ENCODE measurements at regions not wholly inside any gene's neighbourhood (a gene's known extent, or its start where the extent isn't known, plus 50 kb on each side); places are given as distances from the start of the nearest gene placed in this dataset.

- H3K27ac ChIP-seq: no peak overlapping the region
- H3K27me3 ChIP-seq: no peaks in the 10 kb centered on the region
- H3K9ac ChIP-seq (ENCODE audit: low read depth in 2 of 2, low read length in 2 of 2): no peak overlapping the region
- no peaks in the 10 kb centered on the region for H3K4me1 ChIP-seq
- H3K36me3 ChIP-seq: no peaks in the 10 kb centered on the region
- TF ChIP-seq CTCF (IDR thresholded peaks at IDR 0.05): no peak
- DNase-seq: no peak
- H3K9me3 ChIP-seq: no peaks in the 10 kb centered on the region
- intact Hi-C loops (cut with DNase I): no loop called here
- no peak overlapping the region for H3K4me3 ChIP-seq
Measured at GRCh38 chr3:127088511-127089351, 104.2 kb upstream of the PRR23E start.

- no peak overlapping the region for H3K27ac ChIP-seq
- no peaks in the 10 kb centered on the region for H3K4me1 ChIP-seq
- TF ChIP-seq CTCF (IDR thresholded peaks at IDR 0.05): no peak
- no peaks in the 10 kb centered on the region for H3K27me3 ChIP-seq
- H3K9ac ChIP-seq (ENCODE audit: low read depth in 2 of 2, low read length in 2 of 2): no peak overlapping the region
- no peak overlapping the region for H3K4me3 ChIP-seq
- H3K36me3 ChIP-seq: no peaks in the 10 kb centered on the region
- DNase-seq: no peak
- intact Hi-C loops (cut with DNase I): no loop called here
- no peaks in the 10 kb centered on the region for H3K9me3 ChIP-seq
Measured at GRCh38 chr3:127089486-127090145, 103.3 kb upstream of the PRR23E start.

- H3K4me3 ChIP-seq: no peak overlapping the region
- H3K27me3 ChIP-seq: no peaks in the 10 kb centered on the region
- H3K9me3 ChIP-seq: no peaks in the 10 kb centered on the region
- DNase-seq: no peak
- H3K36me3 ChIP-seq: no peaks in the 10 kb centered on the region
- H3K27ac ChIP-seq: no peak overlapping the region
- H3K4me1 ChIP-seq: no peaks in the 10 kb centered on the region
- intact Hi-C loops (cut with DNase I): no loop called here
- no peak for TF ChIP-seq CTCF (IDR thresholded peaks at IDR 0.05)
- no peak overlapping the region for H3K9ac ChIP-seq (ENCODE audit: low read depth in 2 of 2, low read length in 2 of 2)
Measured at GRCh38 chr3:127090218-127091160, 102.4 kb upstream of the PRR23E start.

- DNase-seq: no peak
- intact Hi-C loops (cut with DNase I): no loop called here
- TF ChIP-seq CTCF (IDR thresholded peaks at IDR 0.05): no peak
Measured at GRCh38 chr3:127091376-127091775, 101.6 kb upstream of the PRR23E start.

GRCh38 chr3:127092368-127092767 lies 100.6 kb upstream of the PRR23E start:
- intact Hi-C loops (cut with DNase I): no loop called here
- H3K27ac ChIP-seq: no peak overlapping the region
- DNase-seq: no peak
- H3K36me3 ChIP-seq: no peaks in the 10 kb centered on the region
- no peaks in the 10 kb centered on the region for H3K4me1 ChIP-seq
- no peaks in the 10 kb centered on the region for H3K27me3 ChIP-seq
- H3K9me3 ChIP-seq: no peaks in the 10 kb centered on the region
- H3K9ac ChIP-seq (ENCODE audit: low read depth in 2 of 2, low read length in 2 of 2): no peak overlapping the region
- H3K4me3 ChIP-seq: no peak overlapping the region
- TF ChIP-seq CTCF (IDR thresholded peaks at IDR 0.05): no peak

More at GRCh38 chr3:127091376-127091775, 101.6 kb upstream of the PRR23E start:
- no peak overlapping the region for H3K4me3 ChIP-seq
- H3K4me1 ChIP-seq: no peaks in the 10 kb centered on the region
- H3K9me3 ChIP-seq: no peaks in the 10 kb centered on the region
- no peaks in the 10 kb centered on the region for H3K36me3 ChIP-seq
- H3K27me3 ChIP-seq: no peaks in the 10 kb centered on the region
- H3K27ac ChIP-seq: no peak overlapping the region
- no peak overlapping the region for H3K9ac ChIP-seq (ENCODE audit: low read depth in 2 of 2, low read length in 2 of 2)

All from colonic mucosa (tissue), 4 donors.